Brain microvascular endothelial cell (primary cell): ENCODE measurements at regions not wholly inside any gene's neighbourhood (a gene's known extent, or its start where the extent isn't known, plus 50 kb on each side); places are given as distances from the start of the nearest gene placed in this dataset.
"Not testable (repeated sequence)": the region's sequence is repeated elsewhere in the genome, so short reads cannot be mapped to it uniquely, and the experiment has no call there.

Experiments used
- DNase-seq: peaks from one replicate; pipeline ENCODE4 v3.0.0-alpha.2; 2020
- H3K27ac ChIP-seq: fragments of 250-450 bp; sonication (Bioruptor Pico); 2 replicates; pipeline ENCODE4 v1.5.1; 2020; ENCODE audit warnings: mild to moderate bottlenecking, moderate library complexity
- H3K27me3 ChIP-seq: fragments of 250-450 bp; sonication (Bioruptor Pico); replicated peaks from 2 replicates; pipeline ENCODE4 v1.5.1; 2020; ENCODE audit warnings: mild to moderate bottlenecking
- H3K36me3 ChIP-seq: fragments of 250-450 bp; sonication (Bioruptor Pico); replicated peaks from 2 replicates; pipeline ENCODE4 v1.5.1; 2020; ENCODE audit warnings: mild to moderate bottlenecking
- H3K4me3 ChIP-seq: 2 replicates; pipeline ENCODE4 v1.5.1; 2011; ENCODE audit warnings: low read depth, mild to moderate bottlenecking, control low read depth, low read length, moderate library complexity
- in situ Hi-C: cut with HindIII; loops from 2 replicates; pipeline ENCODE4 v1.10.0; 2017; ENCODE audit warnings: low sequenced_read_pairs, low pct_ligation_motif_present
- TF ChIP-seq, protein P1 (sequence below): IDR thresholded peaks from 2 replicates; pipeline ENCODE4 v1.5.1; 2011; ENCODE audit warnings: low read depth, mild to moderate bottlenecking, moderate library complexity, low read length, control low read depth, inconsistent platforms; ENCODE audit errors: missing control alignments

GRCh38 chr4:1589098-1589497, 95.0 kb downstream of the FAM53A start:
- Histone ChIP-seq H3K36me3 (no peaks in the 10 kb centered on the region), H3K27me3 (peaks cover 2% of the 10 kb centered on the region), H3K4me3 (no peak overlapping the region), H3K27ac (no peak overlapping the region)
- TF ChIP-seq, protein P1, sequence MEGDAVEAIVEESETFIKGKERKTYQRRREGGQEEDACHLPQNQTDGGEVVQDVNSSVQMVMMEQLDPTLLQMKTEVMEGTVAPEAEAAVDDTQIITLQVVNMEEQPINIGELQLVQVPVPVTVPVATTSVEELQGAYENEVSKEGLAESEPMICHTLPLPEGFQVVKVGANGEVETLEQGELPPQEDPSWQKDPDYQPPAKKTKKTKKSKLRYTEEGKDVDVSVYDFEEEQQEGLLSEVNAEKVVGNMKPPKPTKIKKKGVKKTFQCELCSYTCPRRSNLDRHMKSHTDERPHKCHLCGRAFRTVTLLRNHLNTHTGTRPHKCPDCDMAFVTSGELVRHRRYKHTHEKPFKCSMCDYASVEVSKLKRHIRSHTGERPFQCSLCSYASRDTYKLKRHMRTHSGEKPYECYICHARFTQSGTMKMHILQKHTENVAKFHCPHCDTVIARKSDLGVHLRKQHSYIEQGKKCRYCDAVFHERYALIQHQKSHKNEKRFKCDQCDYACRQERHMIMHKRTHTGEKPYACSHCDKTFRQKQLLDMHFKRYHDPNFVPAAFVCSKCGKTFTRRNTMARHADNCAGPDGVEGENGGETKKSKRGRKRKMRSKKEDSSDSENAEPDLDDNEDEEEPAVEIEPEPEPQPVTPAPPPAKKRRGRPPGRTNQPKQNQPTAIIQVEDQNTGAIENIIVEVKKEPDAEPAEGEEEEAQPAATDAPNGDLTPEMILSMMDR = no peak
- no peak for DNase-seq
- in situ Hi-C loops = no loop called here

- TF ChIP-seq, protein P1 = no peak
- no peak overlapping the region for H3K4me3 ChIP-seq
- H3K36me3 ChIP-seq = no peaks in the 10 kb centered on the region
- no peak overlapping the region for H3K27ac ChIP-seq
- no peaks in the 10 kb centered on the region for H3K27me3 ChIP-seq
- in situ Hi-C loops = no loop called here
- DNase-seq = no peak
Measured at GRCh38 chr4:1588306-1588705, 95.8 kb downstream of the FAM53A start.

DNA sequence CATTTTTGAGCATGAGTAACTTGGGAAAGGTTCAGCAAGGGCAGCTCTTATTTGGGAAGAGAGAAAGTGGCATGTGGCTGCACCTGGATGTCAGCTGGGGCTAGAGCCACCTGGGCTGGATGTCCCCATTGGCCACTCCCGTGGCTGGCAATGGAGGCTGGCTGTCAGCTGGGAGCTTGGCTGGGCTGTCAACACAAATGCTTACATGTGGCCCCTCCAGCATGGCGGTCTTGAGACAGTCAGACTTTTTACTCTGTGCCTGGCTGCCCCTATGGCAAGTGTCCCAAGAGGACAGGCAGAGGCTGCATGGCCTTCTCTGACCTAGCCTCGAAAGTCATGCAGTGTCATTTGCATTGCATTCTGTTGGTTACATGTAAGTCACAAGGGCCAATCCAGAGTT, 99.6 kb downstream of the FAM53A start:
- in situ Hi-C loops = no loop called here

GRCh38 chr4:1583859-1584258, 100.3 kb downstream of the FAM53A start:
- in situ Hi-C loops = no loop called here
- Histone ChIP-seq H3K27ac (no peak overlapping the region), H3K4me3 (no peak overlapping the region), H3K27me3 (no peaks in the 10 kb centered on the region), H3K36me3 (no peaks in the 10 kb centered on the region)
- DNase-seq = no peak
- TF ChIP-seq, protein P1 = no peak

More for the DNA sequence above, 99.6 kb downstream of the FAM53A start:
- H3K36me3 ChIP-seq = no peaks in the 10 kb centered on the region
- TF ChIP-seq, protein P1 = no peak
- no peak overlapping the region for H3K4me3 ChIP-seq
- no peak for DNase-seq
- no peak overlapping the region for H3K27ac ChIP-seq
- no peaks in the 10 kb centered on the region for H3K27me3 ChIP-seq

- peaks cover 2% of the 10 kb centered on the region for H3K27me3 ChIP-seq
- DNase-seq = no peak
- no peak overlapping the region for H3K4me3 ChIP-seq
- TF ChIP-seq, protein P1 = no peak
- no peaks in the 10 kb centered on the region for H3K36me3 ChIP-seq
- in situ Hi-C loops = no loop called here
- H3K27ac ChIP-seq = no peak overlapping the region
Measured at GRCh38 chr4:1583051-1583785, 100.9 kb downstream of the FAM53A start.

DNA sequence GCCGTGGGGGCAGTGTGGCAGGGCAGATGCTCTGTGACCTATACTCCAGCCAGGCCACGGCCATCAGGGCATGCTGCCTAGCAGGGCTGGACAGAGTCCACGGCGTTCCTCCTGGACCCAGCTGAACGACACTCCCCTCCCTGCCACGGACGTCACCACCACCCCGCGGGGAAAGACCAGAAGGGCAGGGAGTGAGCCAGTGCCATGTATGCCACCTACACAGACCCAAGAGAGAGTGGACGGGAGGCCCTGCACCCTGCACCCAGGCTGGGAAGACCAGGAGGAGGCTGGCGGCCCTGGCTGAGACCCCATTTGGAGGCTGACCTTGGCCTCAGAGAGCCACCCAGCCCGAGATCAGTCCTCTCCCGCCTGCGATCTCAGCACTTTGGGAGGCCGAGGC, 101.9 kb downstream of the FAM53A start:
- no peak overlapping the region for H3K4me3 ChIP-seq
- H3K27me3 ChIP-seq = peaks cover 3% of the 10 kb centered on the region
- H3K36me3 ChIP-seq = no peaks in the 10 kb centered on the region
- TF ChIP-seq, protein P1 = no peak
- no peak overlapping the region for H3K27ac ChIP-seq
- no peak for DNase-seq
- in situ Hi-C loops = no loop called here

DNA sequence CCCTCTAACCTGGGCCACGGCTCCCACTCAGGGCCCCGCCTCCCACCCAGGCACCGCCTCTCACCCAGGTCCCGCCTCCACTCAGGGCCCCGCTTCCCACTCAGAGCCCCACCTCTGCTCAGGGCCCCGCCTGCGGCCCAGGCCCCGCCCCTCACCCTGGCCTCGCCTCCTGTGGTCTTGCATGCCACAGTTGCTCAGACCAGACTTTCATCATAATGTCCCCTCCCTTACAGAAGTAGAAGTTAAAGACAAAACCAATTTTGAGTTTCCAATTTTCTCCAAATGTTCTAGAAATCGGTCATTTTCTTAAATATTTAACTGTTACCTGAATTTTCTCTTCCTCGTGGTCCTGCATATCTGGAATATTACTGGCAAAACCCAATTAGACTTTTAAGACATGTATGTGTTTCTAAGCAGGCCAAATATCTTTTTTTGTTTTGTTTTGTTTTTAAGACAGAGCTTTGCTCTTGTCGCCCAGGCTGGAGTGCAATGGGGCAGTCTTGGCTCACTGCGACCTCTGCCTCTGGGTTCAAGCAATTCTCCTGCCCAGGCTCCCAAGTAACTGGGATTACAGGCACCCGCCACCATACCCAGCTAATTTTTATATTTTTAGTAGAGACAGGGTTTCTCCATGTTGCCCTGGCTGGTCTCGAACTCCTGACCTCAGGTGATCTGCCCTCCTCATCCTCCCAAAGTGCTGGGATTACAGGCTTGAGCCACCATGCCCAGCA, 102.8 kb downstream of the FAM53A start:
- DNase-seq = peak; percentile 78
- in situ Hi-C loops, H3K36me3 ChIP-seq, H3K27me3 ChIP-seq, H3K4me3 ChIP-seq, H3K27ac ChIP-seq: not testable (repeated sequence)

- in situ Hi-C loops, H3K4me3 ChIP-seq, H3K27me3 ChIP-seq, H3K27ac ChIP-seq, H3K36me3 ChIP-seq: not testable (repeated sequence)
- DNase-seq = peak; percentile 80
Measured at GRCh38 chr4:1580692-1581012, 103.5 kb downstream of the FAM53A start.
